A549 (cell line): ENCODE measurements at regions not wholly inside any gene's neighbourhood (a gene's known extent, or its start where the extent isn't known, plus 50 kb on each side); places are given as distances from the start of the nearest gene placed in this dataset.

Experiments used
- CBX8 ChIP-seq: fragments of 200-600 bp; sonication (generic); IDR thresholded peaks from 2 replicates; pipeline ENCODE4 v1.6.1; 2016
- EP300 ChIP-seq, 2 experiments: fragments of >200 bp; sonication (Bioruptor Twin); formaldehyde crosslinking; IDR thresholded peaks; 2 replicates in 1 of 2; 3 replicates in 1 of 2; pipeline ENCODE4 v1.6.1; 2016 to 2017
- HDAC2 ChIP-seq: fragments of 200-600 bp; sonication (generic); IDR thresholded peaks from 2 replicates; pipeline ENCODE4 v1.6.1; 2016
- KDM5A ChIP-seq: fragments of 200-600 bp; sonication (generic); IDR thresholded peaks from 2 replicates; pipeline ENCODE4 v1.6.1; 2016; ENCODE audit warnings: antibody characterized with exemption, mild to moderate bottlenecking
- RAD21 ChIP-seq, 2 experiments: fragments of >200 bp in 1 of 2; sonication (Bioruptor Twin) in 1 of 2; formaldehyde crosslinking in 1 of 2; IDR thresholded peaks in 1 of 2; conservative IDR thresholded peaks in 1 of 2; 2 replicates in 1 of 2; 3 replicates in 1 of 2; pipeline ENCODE4 v1.6.1; 2012 to 2018; ENCODE audit warnings: inconsistent platforms in 1 of 2
- SREBF2 ChIP-seq: fragments of 450-650 bp; IDR thresholded peaks from 2 replicates; pipeline ENCODE4 v1.6.1; 2014; ENCODE audit warnings: mild to moderate bottlenecking, moderate library complexity
- TF ChIP-seq, protein P1 (sequence below): fragments of >200 bp; sonication (Bioruptor Twin); formaldehyde crosslinking; IDR thresholded peaks from 3 replicates; pipeline ENCODE4 v1.5.1; 2016
- TF ChIP-seq, protein P2 (sequence below): fragments of 200-600 bp; sonication (generic); IDR thresholded peaks from 2 replicates; pipeline ENCODE4 v1.6.1; 2016; ENCODE audit warnings: antibody characterized with exemption, mild to moderate bottlenecking, moderate library complexity
- TF ChIP-seq, protein P3 (sequence below): fragments of 450-650 bp; IDR thresholded peaks from 2 replicates; pipeline ENCODE4 v1.6.1; 2014; ENCODE audit warnings: antibody characterized with exemption

DNA sequence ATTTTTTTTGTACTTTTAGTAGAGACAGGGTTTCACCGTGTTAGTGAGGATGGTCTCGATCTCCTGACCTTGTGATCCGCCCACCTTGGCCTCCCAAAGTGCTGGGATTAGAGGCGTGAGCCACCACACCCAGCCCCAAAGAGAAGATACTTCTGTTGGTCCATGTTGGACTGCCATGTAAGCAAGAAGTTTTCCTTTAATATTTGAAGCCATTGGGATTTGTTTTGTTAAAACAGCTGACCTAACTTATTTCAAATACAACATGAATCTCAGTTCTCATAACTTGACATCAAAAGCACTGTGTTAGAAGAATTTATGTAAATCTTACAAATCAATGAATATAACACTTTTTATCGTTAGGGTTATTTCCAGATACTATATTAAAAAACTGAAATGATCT is 302.4 kb downstream of the SDHAF3 start:
- no peak for TF ChIP-seq SREBF2
- TF ChIP-seq, protein P1, sequence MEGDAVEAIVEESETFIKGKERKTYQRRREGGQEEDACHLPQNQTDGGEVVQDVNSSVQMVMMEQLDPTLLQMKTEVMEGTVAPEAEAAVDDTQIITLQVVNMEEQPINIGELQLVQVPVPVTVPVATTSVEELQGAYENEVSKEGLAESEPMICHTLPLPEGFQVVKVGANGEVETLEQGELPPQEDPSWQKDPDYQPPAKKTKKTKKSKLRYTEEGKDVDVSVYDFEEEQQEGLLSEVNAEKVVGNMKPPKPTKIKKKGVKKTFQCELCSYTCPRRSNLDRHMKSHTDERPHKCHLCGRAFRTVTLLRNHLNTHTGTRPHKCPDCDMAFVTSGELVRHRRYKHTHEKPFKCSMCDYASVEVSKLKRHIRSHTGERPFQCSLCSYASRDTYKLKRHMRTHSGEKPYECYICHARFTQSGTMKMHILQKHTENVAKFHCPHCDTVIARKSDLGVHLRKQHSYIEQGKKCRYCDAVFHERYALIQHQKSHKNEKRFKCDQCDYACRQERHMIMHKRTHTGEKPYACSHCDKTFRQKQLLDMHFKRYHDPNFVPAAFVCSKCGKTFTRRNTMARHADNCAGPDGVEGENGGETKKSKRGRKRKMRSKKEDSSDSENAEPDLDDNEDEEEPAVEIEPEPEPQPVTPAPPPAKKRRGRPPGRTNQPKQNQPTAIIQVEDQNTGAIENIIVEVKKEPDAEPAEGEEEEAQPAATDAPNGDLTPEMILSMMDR, result no peak
- TF ChIP-seq KDM5A, result no peak
- TF ChIP-seq, protein P2, sequence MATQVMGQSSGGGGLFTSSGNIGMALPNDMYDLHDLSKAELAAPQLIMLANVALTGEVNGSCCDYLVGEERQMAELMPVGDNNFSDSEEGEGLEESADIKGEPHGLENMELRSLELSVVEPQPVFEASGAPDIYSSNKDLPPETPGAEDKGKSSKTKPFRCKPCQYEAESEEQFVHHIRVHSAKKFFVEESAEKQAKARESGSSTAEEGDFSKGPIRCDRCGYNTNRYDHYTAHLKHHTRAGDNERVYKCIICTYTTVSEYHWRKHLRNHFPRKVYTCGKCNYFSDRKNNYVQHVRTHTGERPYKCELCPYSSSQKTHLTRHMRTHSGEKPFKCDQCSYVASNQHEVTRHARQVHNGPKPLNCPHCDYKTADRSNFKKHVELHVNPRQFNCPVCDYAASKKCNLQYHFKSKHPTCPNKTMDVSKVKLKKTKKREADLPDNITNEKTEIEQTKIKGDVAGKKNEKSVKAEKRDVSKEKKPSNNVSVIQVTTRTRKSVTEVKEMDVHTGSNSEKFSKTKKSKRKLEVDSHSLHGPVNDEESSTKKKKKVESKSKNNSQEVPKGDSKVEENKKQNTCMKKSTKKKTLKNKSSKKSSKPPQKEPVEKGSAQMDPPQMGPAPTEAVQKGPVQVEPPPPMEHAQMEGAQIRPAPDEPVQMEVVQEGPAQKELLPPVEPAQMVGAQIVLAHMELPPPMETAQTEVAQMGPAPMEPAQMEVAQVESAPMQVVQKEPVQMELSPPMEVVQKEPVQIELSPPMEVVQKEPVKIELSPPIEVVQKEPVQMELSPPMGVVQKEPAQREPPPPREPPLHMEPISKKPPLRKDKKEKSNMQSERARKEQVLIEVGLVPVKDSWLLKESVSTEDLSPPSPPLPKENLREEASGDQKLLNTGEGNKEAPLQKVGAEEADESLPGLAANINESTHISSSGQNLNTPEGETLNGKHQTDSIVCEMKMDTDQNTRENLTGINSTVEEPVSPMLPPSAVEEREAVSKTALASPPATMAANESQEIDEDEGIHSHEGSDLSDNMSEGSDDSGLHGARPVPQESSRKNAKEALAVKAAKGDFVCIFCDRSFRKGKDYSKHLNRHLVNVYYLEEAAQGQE, result no peak
- no peak for TF ChIP-seq RAD21 (conservative IDR thresholded peaks at IDR 0.05 in 1 of 2, IDR thresholded peaks at IDR 0.05 in 1 of 2)
- TF ChIP-seq, protein P3, sequence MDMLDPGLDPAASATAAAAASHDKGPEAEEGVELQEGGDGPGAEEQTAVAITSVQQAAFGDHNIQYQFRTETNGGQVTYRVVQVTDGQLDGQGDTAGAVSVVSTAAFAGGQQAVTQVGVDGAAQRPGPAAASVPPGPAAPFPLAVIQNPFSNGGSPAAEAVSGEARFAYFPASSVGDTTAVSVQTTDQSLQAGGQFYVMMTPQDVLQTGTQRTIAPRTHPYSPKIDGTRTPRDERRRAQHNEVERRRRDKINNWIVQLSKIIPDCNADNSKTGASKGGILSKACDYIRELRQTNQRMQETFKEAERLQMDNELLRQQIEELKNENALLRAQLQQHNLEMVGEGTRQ, result no peak
- no peak for TF ChIP-seq EP300 (IDR thresholded peaks at IDR 0.05)
- TF ChIP-seq CBX8, result no peak
- no peak for TF ChIP-seq HDAC2
